Right ventricle myocardium inferior (tissue), 1 donor: ENCODE measurements at regions not wholly inside any gene's neighbourhood (a gene's known extent, or its start where the extent isn't known, plus 50 kb on each side); places are given as distances from the start of the nearest gene placed in this dataset.
"Not testable (repeated sequence)": the region's sequence is repeated elsewhere in the genome, so short reads cannot be mapped to it uniquely, and the experiment has no call there.

Source experiments
- ATAC-seq: fragments of 200-7000 bp; cut with Tn5 transposase; one replicate; pipeline ENCODE4 v1.9.1; 2020; ENCODE audit warnings: mild to moderate bottlenecking, moderate library complexity
- DNase-seq: peaks from one replicate; pipeline ENCODE4 v3.0.0; 2021; ENCODE audit errors: missing footprints
- intact Hi-C: fragments of 100-400 bp; cut with DNase I; formaldehyde crosslinking; loops from one replicate; pipeline ENCODE4 v1.11.0; 2022
- donor health status: DM: no; HTN: yes; CAD: no; lungs with severe emphysema.

DNA sequence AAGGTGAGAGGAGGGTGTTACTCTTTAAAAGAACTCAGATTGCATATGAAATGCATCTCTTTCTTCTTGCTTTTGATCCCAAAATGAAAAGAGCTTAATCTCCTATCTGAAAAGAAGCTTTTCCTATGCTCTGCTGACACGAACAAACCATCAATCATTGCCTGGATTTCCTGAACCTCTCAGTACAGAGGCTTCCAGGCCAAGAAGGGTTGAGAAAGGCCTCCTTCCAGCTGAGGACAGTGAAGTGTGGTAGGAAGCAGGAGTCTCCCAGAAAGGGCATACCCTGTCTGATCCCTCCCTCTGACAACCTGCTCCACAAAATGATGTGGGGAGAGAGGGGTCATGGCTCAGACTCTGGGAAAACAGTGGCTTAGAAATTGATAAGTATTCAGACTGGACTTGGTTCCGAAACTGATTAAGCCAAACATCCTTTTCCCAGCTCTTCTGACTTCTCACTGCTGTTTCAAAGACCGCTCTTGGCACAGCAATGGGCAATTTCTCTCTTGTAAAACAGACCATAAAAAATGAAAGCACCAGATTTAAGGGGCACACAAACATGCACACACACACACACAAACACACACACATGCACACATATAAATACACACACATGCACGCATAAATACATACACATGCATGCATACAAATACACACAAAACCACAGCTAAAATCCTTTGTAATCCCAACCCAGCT is 310.3 kb downstream of the SIPA1L2 start:
- ATAC-seq (peak; percentile 8), DNase-seq (no peak)
- intact Hi-C loops = loop anchor here (1.0 to 10.0 kb wide), 6 partner anchors 58 to 469 kb away; no protein-coding TSS in a partner anchor

DNA sequence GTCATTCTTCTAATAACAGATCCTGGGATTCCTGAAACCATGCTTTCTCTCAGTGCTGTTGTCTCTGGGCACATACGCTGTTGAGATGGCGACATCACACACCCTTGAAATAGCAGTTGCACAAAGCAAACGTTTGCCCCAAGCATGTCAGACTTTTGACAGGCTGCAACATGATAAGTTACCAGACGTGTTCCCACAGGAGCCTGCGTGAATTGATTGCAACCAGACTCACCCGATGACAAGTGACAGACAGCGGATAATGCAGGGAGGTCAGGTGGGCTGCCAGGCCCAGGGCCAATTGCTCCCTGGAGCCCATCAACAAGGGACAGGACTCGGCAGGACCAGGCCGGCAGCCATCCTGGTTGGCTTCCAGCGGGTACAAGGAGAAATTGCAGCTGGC is 310.9 kb downstream of the SIPA1L2 start:
- peak; percentile 90 for DNase-seq
- peak; percentile 93 for ATAC-seq
- intact Hi-C loops = loop anchor here (1.0 to 2.0 kb wide), 4 partner anchors 236 to 468 kb away; no protein-coding TSS in a partner anchor

DNA sequence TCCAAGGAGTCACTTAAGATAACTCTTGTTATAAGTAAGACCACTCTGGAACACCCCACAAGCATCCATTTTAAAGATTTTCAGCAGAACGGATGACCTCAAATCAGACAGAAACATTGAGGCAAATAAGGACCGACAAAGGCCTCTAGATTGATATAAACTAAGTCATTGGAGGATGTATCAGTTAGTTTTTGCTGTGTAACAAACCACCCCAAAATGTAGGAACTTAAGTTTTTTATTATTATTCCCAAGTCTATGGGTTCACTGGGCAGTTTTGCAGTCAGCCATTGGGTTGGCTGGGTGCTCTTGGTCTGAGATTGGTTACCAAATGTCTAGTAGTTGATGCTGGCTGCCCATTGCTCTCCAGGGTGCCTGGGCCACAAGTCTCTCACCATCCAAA is 311.8 kb downstream of the SIPA1L2 start:
- DNase-seq (no peak), ATAC-seq (no peak)
- intact Hi-C loops = loop anchor here (2.0 kb wide), 2 partner anchors 455 to 467 kb away; no protein-coding TSS in a partner anchor

DNA sequence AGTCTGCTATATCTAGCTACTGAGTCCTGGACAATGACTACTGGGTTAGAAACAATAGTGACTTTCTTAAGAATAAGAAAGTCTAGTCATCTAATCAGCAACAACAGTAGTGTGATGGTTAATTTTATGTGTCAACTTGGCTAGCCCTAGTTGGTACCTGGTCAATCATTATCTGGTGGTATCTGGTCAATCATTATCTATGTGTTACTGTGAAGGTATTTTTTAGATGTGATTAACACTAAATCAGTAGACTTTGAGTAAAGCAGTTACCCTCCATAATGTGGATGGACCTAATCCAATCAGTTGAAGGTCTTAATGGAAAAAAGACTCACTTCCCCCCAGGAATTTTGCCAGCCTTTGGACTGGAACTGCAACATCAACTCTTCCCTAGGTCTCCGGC is 312.6 kb downstream of the SIPA1L2 start:
- no peak for DNase-seq
- intact Hi-C loops = no loop called here
- no peak for ATAC-seq

DNA sequence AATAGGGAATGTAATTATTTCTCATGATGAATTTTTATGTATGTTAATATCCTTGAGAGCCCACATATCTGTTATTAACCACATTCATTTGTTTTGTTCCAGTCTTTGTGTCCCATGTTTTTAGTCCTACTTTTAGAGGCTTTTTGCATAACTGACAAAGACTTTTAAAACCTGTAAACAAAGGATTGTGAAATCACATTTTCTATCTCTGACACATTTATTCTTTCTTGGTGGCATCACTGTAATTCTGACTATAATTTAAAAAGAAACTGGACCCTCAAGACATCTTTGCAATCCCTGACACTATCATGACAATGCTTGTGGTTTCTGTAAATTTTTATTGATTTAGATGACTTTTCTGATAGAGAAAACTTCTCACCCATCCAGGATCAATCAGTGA is 313.1 kb downstream of the SIPA1L2 start:
- ATAC-seq = no peak
- no peak for DNase-seq
- intact Hi-C loops = no loop called here

DNA sequence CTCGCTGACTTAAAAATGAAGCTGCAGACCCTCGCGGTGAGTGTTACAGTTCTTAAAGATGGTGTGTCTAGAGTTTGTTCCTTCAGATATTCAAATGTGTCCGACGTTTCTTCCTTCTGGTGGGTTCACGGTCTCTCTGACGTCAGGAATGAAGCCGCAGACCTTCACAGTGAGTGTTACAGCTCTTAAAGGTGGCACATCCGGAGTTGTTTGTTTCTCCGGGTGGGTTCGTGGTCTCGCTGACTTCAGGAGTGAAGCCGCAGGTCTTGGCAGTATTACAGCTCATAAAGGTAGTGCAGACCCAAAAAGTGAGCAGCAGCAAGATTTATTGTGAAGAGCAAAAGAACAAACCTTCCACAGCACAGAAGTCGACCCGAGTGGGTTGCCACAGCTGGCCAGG is 316.1 kb downstream of the SIPA1L2 start:
- intact Hi-C loops, DNase-seq, ATAC-seq: not testable (repeated sequence)

DNA sequence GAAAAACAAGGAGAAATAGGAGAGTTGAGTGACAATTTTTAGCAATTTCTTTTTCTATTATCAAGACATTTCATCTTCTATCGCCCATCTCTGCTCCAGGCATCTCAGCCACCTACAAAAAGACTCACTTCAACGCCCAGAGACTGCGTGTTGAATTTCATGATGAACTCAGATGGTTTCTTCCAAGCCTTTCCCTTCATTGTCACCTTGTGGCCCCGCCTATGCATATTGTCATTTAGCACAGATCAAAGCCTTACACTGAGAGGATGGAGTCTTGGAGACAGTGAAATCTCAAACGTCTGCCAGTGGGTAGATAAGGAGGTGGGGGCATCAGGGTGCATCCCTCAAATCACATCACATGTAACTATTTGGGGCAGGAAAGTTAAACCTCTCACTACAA is 319.4 kb downstream of the SIPA1L2 start:
- DNase-seq = no peak
- ATAC-seq = no peak
- intact Hi-C loops = no loop called here

DNA sequence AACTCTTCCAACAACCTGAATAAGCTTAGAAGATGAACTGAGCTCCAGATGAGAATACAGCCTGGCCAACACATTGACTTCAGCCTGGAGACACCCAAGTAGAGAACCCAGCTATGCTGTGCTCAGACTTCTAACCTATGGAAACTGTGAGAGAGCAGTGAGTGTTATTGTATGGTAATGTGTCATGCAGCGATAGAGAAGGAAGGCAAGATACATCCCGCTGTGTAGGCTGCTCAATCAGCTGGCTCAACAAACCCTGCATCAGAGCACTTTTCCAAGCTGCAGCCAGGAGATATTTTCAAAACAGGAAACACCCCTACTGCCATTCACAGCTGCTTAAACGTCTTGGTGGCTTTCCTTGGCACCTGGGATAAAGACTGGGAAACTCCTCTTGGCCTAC is 321.3 kb downstream of the SIPA1L2 start:
- no peak for DNase-seq
- intact Hi-C loops = no loop called here
- no peak for ATAC-seq

DNA sequence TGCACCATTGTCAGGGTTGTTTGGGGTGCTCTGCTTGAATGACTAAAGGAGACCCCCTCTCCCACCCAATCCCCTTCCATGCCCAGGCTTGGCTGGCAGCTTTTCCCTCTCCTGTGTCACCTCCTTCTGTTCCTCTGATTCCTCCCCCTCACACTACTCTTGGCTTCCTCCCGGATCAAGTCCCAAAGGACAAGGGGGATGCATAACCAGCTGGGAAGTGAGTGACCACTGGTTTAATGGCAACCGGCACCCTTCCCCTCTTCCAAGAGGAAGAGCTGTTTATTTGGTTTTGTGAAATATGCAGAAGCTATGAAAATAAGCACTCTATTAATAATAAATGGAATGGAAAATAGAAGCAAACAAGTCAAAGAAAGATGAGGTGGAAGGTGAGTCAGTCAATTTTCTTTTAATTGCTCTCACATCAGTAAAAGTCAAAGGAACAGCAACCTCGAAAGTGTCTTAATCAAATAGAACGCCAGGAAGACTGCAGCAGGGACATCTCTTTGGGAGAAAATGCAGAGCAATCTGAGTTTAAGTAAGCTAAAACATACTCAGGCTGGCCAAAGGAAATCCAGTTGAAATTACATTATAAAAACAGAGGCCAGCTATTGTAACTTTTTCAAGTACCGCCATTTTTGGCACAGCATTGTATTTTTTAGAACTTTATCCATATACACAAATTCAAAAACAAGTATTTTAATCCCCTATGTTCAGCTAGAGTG is 322.5 kb downstream of the SIPA1L2 start:
- no peak for ATAC-seq
- intact Hi-C loops = no loop called here
- DNase-seq = no peak

DNA sequence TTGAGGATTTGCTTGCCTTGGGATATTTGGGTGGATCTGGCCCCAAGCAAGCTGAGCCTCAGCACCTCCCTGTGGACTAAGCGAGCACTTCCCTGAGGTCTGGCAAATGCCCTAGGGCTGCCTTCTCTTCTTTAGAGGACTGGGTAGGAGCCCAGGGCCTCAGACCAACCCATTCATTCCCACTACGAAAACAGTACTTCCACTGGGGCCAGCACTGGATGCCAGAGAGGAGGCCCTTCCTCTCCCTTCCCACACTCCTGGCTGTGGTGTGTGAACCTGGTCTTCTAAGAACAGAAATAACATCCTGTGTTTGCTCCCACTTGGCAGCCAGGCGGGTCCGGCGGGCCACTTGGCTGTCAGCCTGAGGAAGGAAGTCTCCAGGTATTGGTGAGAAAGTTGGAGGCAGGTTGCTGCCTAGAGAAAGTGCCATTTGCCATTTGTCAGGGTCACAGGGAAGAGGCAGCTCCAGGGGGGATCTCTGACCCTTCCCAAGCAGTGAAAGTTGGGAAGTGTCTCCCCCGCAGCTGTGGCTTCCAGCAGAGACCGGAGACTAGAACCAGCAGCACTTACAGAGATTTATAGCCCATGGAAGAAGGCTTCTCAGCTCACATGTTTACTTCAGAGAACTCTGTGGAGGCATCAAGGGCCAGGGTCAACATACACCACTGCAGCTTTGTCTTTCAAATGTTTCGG is 323.5 kb downstream of the SIPA1L2 start:
- peak; percentile 62 for ATAC-seq
- DNase-seq = no peak
- intact Hi-C loops = no loop called here

DNA sequence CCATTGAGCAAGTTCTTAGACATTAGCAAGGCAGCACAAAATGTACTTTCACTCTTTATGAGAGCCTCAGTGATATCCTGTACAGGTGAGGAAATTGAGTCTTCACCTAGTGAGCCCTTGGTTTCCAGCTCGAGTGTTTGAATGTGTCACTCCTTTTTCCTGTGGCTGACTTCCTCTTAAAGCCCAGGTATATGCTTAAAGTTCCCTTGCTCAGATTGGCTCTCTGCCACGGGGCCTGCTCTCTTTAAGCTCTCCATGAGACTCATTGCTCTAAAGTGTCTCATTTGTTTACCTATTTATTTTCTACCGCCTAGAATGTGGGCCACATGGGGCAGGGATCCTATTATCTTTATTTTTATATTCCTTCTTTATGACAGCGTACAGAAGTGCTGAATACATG is 324.9 kb downstream of the SIPA1L2 start:
- ATAC-seq (no peak), DNase-seq (no peak)
- intact Hi-C loops = no loop called here

DNA sequence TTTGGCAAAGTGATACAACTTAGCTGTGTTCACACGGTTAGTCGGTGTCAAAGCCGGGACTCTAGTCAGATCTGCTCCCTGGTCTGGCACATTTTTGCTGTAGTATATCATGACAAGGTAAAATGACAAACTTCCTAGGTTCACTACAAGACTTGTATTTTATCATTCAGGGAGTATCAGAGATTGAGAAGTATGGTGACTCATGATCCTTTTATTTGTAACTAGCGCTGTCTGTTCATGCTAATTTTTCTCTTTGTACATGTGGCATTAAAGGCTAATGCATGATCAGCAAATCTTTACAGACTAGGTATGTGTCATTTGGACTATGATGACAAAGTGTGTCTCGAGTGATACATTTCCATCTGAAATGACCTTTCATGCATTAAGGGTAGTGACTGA is 326.7 kb downstream of the SIPA1L2 start:
- intact Hi-C loops = no loop called here
- ATAC-seq = no peak
- no peak for DNase-seq

DNA sequence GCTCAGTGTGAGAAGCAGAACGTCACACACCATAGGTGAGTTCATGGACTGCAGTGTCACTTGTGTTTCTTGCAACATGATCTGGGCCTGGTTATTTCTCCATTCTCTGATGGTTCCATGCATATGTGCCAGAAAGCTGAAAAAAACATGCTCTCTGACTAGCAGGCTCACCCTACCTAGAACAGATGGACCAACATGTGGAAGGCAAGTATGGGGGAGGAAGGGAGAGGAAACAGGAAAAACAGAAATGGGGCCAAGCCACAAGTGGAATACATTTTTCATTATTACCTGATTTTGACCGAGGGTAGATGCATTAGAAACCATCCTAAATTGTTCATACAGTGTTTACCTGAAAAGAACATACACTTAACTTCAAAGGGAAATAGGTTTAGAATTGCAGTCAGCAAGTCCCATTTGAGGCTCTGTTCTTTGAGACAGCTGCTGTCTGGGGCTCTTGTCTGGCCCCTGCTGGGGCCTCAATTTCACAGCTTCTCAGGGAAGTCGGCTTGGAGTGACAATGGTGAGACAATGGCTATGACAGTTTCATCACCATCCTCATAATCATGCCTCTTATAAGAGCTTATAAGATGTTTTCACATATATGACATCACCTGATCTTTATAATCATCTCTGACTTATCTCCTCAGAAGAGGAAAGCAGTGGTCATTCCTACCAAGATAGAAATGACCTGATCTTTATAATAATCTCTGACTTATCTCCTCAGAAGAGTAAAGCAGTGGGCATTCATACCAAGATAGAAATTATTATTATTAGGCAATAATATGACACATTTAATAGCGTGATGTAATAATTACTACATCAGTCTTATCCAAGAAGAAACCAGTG is 327.3 kb downstream of the SIPA1L2 start:
- intact Hi-C loops = no loop called here
- ATAC-seq (no peak), DNase-seq (no peak)

DNA sequence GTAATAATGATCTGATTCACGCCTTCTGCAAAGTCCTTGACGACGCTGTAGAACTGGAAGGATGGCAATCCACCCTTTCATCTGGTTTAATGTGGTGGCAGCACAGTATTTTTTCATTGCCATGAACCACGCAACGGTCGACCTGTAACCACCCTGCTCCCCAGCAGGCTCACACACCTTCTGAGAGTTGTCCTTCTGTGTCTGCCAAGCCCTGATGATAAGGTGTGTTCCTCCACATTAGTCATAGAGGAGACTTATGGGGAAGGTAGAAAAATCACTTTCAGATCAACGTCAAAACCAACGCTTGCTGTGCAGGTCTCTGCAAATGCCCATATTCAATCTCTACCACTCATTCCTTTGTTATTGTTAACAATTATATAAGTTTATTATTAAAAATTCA is 328.7 kb downstream of the SIPA1L2 start:
- DNase-seq (no peak), ATAC-seq (no peak)
- intact Hi-C loops = no loop called here

DNA sequence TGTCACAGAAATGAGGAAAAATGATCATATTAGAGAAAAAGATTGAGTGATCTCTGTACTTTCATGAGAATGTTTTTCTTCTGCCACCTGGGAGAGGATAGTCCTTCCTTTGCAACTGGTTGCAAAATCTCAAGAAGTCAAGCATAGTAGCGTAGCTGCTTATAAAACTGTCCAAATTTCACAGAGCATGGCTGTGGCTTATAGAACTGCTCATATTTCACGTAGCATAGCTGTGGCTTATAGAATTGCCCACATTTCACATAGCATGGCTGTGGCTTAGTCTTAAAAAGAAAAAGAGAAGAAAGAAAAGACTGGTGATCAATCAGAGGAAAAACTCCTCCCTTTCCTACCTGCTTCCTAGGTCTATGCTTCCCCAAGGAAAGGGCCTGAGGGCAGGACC is 329.5 kb downstream of the SIPA1L2 start:
- intact Hi-C loops = no loop called here
- no peak for ATAC-seq
- no peak for DNase-seq

DNA sequence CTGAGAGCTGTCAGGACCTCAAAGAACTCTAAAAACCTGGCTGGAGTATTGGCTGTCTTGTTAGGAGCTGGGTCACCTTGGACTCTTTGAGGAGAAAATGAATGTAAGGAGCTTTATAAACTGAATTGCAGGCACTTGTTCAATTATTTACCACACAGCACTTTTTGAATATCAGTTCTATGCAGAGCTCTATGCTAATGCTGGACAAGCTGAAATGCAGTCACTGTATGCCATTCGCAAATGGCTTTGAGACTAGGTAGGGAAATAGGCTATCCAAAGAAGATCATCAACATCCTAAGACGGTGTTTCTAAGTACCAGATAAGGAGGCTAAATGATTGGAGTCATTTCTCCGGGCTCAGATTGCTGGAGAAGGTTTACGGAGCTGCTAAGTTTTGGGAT is 333.5 kb downstream of the SIPA1L2 start:
- intact Hi-C loops = no loop called here
- DNase-seq (no peak), ATAC-seq (no peak)

DNA sequence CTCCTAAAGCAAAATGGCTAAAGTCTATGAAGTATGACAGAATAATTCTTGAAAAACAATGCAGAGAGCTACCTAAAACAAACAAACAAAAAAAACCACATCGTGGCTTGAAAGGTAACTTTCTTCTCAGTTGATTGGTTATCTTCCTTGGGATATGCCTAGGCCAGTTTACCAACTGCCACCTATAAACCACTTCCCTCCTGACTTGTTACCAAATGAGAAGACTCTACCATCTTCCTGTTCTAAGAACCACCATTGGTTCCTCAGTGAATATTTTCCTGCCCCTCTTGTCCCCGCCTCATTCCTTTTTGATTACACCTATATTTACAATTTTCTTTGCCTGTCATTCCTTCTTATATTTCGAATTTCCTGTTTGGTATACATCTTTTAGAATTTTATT is 336.6 kb downstream of the SIPA1L2 start:
- no peak for ATAC-seq
- intact Hi-C loops = no loop called here
- DNase-seq = no peak

DNA sequence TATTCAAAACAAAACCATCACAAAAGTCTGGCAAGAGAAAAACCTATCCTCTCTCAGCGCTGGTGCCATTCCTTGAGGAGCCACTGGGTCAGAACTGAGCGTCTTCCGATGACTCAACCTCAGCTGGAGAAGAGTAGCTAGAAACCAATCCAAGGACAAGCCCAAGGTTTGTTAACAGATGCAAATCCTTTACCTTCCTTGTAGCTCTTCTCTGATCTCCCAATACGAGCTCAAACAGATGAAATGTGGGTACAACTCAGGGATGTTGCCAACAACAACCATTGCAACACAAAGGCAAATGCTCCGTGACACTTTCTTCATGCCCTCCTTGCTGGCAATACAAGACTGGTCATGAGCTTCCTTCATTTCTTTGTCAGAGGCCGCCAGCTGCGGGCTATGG is 337.1 kb downstream of the SIPA1L2 start:
- intact Hi-C loops = no loop called here
- no peak for DNase-seq
- no peak for ATAC-seq

DNA sequence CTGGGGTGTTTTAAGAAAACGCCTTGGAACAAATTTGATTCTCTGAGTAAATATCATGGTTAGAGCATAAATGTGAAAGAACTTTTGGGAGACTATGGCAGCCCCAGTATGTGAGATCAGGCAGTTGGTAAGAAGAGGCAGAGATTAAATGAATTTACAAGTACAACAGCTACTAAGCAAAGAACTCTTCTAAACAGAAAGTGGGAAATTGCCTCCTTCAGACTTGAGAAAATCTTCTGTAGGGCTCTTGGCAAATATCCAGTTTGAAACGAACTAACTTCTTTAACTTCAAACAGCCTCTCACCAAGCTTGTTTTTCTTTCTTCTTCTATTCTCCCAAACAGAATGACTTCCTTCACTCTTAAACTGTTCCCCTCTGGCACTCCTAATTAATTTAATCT is 337.7 kb downstream of the SIPA1L2 start:
- ATAC-seq = no peak

More for the DNA sequence above, 337.7 kb downstream of the SIPA1L2 start:
- DNase-seq = no peak
- intact Hi-C loops = no loop called here
